ENCODE measurements at regions not wholly inside any gene's neighbourhood (a gene's known extent, or its start where the extent isn't known, plus 50 kb on each side); places are given as distances from the start of the nearest gene placed in this dataset.

DNA sequence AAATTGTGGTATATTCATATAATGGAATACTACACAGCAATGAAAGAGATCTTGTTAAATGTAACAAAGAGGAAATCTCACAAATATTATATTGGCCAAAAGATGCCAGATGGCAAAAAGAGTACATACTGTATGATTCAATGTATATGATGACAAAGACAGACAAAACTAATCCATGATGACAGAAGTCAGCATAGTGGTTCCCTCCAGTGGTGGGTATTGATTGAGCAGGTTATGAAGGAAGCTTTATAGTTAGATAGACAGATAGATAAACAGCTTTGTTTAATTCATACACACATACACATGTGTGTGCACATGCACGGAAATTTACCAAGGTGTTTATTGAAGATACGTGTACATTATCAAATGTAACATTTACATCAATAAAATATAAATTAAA lies 74.4 kb upstream of the SMIM36 start:
- no peak for DNase-seq (ENCODE audit: extremely low read depth, low read depth)

DNA sequence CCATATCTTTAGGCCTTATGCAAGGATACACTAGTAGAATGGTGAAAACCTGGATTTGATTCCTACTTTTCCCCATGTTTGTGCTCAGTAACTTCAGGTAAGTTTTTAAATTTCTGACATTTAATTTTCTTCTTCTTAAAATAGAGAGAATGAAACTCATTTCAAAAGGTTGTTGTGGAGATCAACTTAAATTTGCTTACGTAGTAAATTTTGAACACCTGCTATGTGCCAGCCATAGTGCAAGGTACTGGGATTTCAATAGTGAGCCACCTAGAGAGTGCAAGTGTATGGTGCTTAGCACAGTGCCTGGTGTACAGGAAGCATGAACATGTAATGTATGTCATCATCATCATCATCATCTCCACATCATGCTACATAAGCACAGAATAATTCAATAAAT lies 73.6 kb upstream of the SMIM36 start:
- DNase-seq (ENCODE audit: extremely low read depth, low read depth), result no peak

DNA sequence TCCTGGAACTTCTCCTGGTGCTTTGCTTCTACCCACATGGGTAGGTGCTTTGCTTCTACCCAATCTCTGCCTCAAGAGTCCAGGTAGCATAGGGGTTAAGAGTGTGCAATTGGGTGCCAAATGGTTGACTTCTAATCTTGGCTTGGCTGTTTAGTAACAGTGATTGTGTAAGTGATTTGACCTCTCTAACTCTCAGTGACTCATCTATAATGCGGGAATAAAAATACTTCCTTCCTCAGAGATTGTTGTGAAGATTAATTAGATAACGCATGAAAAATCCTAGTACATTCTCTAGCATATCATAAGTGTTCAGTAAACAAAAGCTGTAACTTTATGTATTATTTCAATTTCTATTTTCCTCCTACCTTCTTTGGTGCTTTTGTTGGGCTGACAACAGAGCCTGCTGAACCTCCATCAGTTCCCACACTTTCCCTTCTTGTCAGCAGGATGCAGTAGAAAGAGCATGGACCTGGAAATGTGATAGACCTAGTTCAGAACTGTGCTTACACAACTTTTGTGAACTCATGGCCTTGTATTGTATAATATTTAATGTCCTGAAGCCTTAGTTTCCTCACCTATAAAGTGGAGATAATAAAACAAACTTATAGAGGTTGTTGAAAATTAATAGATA lies 72.9 kb upstream of the SMIM36 start:
- peak; percentile 33 for DNase-seq (ENCODE audit: extremely low read depth, low read depth)

DNA sequence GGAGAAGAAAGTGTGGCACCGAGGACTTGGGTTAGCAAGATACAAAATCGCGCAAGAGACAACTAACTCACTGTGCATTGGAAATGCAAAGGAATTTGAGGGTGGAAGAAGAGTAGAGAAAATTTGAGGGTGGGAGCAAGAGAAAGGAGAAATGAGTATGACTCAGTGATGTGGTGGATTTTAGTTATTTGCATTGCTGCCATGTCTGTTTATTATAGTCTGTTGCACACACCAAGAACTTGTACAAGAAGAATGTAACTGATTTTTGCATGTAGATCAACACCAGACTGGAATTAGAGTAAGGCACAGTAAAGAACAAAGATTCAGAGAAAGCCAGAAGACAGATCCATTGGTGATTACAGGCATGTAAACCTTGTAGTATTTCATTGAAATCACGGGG lies 71.6 kb upstream of the SMIM36 start:
- no peak for DNase-seq (ENCODE audit: extremely low read depth, low read depth)

DNA sequence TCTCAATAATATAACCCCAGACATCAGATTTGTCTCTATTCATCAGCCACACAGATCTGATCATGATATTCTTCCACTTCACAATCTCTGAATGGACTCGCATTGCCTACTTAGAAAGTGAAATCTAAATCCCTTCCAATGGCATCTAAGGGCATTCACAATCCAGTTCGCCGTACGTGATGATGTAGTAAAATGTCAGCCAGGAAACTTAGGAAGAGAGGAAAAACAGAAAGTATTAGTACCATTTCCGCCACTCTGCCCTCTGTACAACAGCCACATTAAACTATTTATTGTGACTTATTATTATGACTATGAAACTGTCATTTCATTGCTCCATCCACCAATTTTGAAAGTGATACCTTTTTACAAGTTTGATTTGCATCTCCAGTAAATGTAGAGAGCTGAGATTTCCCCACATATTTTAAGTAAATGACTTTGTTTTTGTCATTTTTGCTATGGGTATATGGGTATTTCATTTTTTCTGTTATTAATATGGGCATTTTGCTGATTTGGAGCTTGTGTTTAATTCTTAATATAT lies 69.4 kb upstream of the SMIM36 start:
- no peak for DNase-seq (ENCODE audit: extremely low read depth, low read depth)

DNA sequence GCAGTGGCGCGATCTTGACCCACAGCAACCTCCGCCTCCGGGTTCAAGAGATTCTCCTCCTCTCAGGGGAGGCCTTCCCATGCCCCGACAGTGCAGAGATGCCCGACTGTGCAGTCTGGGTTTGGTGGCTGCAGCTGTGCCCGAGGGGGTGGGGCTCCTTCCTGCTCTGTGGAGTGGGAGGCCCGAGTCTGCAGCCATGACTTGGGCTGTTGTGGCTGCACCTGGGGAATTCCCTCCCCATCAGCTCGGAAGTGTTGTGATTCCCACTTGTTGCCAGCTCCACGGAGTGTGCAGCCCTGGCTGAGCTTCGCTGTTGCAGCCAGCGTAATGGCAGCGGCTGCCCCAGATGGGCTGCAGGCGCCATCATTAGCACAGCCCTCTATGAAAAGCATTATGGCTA lies 66.4 kb upstream of the SMIM36 start:
- no peak for DNase-seq (ENCODE audit: extremely low read depth, low read depth)

DNA sequence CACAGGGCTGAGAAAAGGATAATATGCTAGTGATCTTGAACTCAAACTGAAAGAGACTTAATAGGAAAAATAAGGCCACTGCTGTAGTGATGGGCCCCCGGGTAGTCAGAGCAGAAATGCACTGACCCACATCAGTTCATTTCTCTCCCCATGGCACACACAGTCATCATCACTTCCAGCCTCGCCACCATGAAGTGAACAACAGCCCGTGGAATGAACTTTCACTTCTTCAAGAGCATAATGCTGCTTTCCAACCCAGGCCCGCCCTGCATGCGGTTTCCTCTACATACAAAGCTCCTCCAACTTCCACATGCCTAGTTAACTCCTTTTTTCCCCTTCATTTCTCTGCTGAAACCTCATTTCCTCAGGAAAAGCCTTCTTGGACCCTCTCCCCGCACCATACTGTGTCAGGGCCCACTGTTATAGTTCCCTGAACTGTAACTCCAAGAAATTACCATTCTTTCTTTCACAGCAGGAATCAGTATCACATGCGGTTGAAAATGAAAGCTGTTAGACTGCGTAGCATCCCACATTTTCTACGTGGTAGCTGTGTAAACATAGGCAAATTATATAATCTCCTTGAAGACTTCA lies 65.8 kb upstream of the SMIM36 start:
- no peak for DNase-seq (ENCODE audit: extremely low read depth, low read depth)

DNA sequence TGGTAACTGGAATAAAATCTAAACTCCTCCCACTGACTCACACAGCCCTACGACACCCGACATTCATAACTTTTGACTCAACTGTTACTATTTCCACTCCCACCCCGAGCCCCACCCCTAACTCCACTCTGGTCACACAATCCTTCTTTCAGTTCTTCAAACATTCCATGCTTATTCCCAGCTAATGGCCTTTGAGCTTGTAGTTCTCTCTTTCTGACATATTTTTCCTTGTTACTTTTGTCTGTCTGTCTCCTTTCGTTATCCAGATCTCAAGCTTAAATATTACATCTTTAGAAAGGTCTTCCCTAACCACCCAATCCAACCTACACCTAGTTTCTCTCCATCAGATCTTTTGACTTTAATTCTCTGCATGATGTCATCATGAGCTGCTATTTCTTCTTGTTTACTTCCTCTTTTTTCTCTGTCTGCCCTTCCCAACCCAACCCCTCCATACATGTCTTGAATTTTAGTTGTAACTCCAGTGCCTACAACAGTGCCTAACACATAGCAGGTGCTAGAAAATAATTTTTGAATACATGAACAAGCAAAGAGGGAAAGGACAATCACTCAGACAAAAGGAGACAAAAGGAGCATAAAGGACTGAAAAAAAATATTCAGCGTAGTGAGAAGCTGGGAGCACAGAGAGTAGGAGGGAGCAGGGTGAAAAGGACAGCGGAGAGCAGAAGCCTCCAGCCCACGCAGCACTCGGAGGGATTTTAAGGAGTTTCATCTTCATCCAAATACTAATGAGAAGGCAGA lies 65.2 kb upstream of the SMIM36 start:
- DNase-seq (ENCODE audit: extremely low read depth, low read depth), result peak; percentile 60

DNA sequence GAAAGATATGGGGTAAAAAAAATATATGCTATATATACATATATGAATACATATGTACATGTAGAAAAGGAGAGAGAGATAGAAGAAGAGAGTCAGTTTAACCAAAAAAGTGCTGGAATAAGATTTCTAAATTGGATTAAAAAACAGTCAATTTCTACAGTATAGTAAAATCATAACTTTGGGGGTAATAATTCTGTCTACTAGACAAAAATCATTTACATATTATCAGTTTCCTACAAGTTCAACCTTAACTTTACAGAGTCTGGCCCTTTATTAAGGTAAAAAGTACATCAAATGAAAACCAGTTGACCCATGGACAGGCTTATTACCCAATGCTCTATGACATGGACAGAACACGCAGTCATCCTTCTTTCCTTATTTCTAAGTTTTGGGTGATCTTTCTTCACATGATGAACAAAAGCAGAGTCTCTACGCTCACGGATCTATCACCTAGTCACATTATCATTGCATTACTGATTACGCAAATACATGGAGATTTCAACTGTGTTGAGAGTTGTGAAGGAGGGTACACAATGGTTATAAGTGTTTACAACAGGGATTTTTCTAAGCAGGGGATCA lies 63.9 kb upstream of the SMIM36 start:
- no peak for DNase-seq (ENCODE audit: extremely low read depth, low read depth)

DNA sequence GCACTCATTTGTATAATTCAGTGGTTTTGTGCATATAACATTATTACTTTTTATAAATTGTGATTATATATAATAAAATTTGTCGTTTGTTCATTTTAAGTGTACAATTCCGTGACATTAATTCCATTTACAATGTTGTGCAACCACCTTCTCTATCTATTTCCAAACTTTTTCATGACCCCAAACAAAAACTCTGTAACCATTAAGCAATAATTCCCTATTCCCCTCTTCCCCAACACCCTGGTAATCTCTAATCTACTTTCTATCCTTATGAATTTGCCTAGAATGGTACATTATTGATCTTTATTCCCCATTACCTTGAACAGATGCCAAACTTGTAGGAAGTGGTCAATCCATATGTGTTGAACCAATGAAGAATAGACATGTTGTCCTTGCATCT lies 61.3 kb upstream of the SMIM36 start:
- DNase-seq (ENCODE audit: extremely low read depth, low read depth), result no peak

DNA sequence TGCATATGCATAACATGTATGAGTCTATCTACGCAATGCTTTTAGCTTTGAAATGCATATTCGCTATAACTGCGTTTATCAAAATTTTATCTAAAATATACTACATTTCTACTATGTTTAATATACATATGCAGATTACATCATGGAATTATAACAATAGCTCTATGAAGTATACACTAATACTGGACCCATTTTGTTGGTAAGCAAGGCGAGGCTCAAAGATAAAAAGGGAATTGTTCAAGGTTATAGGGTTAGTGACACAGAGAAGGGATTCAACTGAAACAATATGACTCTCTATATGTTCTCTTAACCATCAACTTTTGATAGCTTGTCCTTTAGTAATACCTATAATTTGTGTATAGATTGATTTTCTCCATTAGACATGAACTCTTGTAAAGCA lies 60.9 kb upstream of the SMIM36 start:
- no peak for DNase-seq (ENCODE audit: extremely low read depth, low read depth)

DNA sequence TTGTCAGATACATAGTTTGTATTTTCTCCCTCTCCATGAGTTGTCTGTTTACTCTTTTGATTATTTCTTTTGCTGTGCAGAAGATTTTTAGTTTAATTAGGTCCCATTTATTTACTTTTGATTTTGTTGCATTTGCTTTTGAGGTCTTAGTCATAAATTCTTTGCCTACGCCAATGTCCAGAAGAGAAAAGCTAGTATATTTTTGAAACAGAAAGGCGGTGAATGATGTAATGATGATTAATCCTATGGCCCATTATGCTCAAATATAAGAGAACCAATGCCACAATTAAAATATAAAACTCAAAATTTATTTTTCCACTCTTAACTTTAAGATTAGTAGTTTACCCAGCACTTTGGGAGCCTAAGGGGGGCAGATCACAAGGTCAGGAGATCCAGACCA lies 59.8 kb upstream of the SMIM36 start:
- no peak for DNase-seq (ENCODE audit: extremely low read depth, low read depth)

DNA sequence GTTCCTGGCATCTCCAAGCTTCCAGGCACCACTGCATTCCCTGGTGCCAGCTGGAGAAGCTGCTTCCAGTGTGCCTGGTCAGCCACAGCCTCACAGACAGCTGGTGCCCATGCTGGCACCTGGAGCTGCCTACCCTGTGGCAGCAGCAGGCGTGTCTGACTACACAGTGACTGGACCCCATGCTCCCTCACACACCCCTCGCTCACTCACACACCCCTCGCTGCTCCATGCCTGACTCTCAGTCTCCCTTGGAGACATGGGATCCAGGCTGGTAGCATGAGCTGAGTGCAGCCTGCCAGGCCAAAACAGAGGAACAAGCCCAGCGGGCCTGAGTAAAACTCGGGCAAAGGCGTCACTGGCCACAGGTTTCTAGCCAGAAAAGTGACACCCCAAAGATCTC lies 59.1 kb upstream of the SMIM36 start:
- DNase-seq (ENCODE audit: extremely low read depth, low read depth), result no peak

DNA sequence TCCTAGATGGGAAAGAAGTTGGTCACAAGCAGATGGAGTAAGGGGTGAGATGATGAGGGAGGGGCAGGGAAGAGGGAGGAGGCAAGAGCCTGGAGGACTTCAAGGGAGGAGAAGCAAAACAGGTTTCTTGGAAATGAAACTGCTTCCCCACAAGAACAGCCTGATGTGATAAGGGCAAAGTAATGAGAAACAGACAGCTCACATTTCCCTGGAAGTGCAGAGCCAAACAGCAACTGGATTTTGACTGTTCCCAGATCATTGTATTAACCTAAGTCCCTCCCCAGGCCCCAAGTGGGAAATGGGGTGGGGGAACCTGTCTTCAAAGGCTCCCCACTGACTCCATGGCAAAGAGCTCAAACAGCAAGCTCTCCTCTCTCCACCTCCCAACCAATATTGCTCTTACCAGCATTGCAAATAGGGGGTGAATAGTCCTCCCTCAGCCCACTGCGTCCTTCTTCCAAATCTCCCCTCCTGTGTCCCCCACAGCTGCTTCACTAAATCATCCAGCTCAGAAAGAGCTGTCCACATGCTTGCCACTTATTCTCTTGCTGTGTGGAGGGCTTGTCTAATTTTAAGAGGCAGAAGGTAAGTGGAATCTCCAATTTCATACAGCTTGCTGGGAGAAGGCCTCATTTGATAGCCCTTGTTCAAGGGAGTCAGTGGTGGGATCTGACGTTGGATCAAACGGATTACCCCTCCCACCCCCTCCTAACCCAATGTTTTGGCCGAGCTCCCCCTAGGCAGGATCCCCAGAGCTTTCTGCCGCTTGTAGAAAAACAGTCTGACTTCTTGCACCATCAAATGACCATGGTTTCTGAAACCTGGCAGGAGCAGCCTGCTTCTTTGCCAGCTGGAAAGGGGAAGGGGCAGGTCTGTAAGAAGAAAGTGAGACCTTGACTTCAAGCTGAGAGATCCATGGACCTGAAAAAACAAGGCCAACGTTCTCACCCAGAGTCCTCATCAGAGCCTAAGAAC lies 56.3 kb upstream of the SMIM36 start:
- DNase-seq (ENCODE audit: extremely low read depth, low read depth), result no peak

DNA sequence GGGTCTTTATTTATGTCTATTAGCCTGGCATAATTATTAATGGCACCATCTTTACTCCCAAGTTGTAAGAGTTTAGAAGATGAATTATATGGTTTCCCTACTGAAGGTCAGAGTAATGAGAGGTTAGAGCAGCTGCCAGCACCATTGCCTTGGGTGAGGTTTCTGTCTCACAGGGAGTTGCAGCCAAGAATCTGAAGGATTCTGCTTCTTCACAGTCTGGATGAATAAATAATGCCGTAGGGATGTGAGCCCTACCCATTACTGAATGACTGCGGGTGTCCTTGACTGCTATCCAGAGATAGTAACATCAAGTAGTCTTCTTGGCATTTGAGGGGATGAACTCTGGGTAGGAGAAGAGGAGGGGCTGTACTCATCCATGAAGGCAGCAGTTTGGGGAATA lies 52.8 kb upstream of the SMIM36 start:
- no peak for DNase-seq (ENCODE audit: extremely low read depth, low read depth)

DNA sequence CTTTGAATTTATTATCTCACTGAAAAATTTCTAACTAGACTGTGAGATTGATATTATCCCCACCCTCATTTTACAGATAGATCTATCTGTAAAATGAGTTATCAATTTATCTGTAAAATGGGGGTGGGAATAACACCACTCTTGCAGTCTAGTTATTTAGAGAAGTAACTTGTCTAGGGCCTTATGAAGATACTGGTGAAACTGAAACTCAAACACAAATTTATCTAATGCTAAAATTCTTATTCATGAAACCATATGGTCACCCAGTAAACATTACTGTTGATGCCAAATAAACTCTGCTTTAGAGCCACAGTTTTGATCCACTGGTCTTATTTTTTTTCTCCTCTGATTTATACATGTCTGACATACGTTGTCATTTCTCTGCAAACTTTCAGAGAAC lies 52.1 kb upstream of the SMIM36 start:
- no peak for DNase-seq (ENCODE audit: extremely low read depth, low read depth)

DNA sequence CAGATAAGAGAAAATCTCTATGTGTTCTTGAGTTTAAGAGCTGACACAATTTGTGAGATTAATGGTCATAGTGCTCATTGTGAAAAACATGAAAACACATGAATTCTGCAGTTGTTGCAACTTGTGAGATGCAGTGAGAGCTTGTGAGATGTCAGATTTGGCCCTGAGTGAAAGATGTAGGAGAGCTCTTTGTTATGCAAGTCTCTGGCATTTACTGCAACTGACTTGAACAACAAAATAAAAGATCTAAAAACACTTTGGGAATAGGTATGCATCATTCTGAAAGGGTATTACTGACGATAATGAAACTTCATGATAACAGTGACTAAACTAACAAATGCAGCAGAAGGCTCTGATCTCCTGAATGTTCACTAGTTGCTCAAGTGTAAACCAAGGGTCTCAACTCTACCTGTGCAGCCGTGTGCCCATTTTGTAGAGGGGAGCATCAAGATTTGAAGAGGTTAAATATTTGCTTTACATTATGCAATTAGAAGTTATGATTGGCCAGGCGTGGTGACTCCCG lies 50.8 kb upstream of the SMIM36 start:
- DNase-seq (ENCODE audit: extremely low read depth, low read depth), result no peak

DNA sequence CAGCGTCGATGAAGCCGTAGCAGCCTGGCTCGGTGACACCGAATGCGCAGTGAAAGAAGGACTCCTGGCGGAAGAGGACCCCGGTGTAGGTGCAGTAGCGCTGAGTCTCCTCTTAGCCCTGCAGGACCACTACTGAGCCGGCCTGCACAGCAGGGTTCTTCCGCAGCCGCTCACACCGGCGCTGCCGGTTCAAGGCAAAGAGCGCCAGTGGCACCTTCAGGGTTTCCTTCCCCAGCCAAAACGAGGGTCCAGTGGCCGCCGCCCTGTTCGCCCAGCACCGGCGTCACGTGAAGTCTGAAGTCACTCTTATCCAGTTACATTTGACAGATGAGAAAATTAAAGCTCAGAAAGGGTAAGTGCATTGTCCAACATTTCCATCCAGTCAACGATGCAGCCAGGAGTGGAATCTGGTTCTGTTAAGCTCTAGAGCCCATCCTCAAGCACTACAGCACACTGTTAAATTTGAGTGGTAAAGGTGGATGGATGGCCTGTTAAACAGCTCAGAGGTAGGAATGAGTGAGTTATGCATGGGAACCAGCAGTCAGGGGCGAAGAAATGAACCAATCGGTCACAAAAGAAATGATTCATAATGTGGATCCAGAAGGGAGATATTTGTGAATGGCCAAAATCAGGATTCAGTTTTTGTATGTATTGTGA lies 50.2 kb upstream of the SMIM36 start:
- DNase-seq (ENCODE audit: extremely low read depth, low read depth), result no peak

Data from NCI-H460 (cell line).